ENCODE measurements at regions not wholly inside any gene's neighbourhood (a gene's known extent, or its start where the extent isn't known, plus 50 kb on each side); places are given as distances from the start of the nearest gene placed in this dataset.

DNA sequence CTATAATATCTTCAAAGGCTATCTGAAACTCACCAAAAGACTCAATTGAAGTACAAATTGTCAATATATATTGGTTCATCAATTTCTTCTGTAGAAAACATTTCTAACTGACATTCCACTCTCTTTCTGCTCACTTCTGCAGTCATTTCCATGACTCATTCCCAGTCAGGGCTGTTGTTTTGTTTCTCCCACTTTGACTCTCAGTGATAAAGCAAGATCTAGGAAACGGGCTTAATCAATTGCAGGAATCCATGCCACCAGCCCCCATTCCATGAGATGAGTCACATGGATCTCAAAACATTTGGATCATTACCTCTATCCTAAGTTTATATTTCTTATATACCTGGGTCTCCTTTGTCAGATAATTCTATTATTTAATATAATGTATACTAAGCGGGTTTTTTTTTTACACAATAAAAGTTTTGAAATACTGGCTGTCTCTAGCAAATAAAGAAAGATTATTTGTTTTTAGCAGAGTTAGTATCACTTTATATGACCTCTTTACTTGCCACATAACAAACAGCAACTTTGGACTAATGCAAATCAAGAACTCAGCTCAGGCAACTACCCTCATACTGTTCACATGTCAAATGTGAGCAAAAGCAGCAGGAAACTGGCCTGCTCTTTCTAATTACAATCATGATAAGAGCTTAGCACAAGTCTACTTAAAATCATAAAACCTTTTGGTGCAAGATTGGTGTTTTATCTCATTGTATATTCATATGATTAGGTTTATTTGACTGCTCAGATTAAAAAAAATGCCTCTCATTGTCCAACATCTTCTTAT is 251.1 kb upstream of the PIK3C3 start:
- Histone ChIP-seq H3K27ac (no peak overlapping the region), H3K27me3 (ENCODE audit: insufficient read depth, low read depth) (no peaks in the 10 kb centered on the region), H4K20me1 (ENCODE audit: insufficient read depth) (no peaks in the 10 kb centered on the region), H3K36me3 (ENCODE audit: insufficient read depth) (no peaks in the 10 kb centered on the region), H3K79me2 (ENCODE audit: insufficient read depth, low read depth) (no peaks in the 10 kb centered on the region), H3K4me3 (IDR thresholded peaks at IDR 0.05; ENCODE audit: insufficient read depth, low read depth, low read length) (no peak overlapping the region), H2AFZ (ENCODE audit: low read depth) (no peak overlapping the region), H3K9ac (no peak overlapping the region), H3K4me1 (ENCODE audit: low read depth, poor library complexity, severe bottlenecking) (no peaks in the 10 kb centered on the region), H3K4me2 (no peak overlapping the region)
- TF ChIP-seq, protein P1, sequence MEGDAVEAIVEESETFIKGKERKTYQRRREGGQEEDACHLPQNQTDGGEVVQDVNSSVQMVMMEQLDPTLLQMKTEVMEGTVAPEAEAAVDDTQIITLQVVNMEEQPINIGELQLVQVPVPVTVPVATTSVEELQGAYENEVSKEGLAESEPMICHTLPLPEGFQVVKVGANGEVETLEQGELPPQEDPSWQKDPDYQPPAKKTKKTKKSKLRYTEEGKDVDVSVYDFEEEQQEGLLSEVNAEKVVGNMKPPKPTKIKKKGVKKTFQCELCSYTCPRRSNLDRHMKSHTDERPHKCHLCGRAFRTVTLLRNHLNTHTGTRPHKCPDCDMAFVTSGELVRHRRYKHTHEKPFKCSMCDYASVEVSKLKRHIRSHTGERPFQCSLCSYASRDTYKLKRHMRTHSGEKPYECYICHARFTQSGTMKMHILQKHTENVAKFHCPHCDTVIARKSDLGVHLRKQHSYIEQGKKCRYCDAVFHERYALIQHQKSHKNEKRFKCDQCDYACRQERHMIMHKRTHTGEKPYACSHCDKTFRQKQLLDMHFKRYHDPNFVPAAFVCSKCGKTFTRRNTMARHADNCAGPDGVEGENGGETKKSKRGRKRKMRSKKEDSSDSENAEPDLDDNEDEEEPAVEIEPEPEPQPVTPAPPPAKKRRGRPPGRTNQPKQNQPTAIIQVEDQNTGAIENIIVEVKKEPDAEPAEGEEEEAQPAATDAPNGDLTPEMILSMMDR (conservative IDR thresholded peaks at IDR 0.05; ENCODE audit: low read depth, low read length), result no peak

DNA sequence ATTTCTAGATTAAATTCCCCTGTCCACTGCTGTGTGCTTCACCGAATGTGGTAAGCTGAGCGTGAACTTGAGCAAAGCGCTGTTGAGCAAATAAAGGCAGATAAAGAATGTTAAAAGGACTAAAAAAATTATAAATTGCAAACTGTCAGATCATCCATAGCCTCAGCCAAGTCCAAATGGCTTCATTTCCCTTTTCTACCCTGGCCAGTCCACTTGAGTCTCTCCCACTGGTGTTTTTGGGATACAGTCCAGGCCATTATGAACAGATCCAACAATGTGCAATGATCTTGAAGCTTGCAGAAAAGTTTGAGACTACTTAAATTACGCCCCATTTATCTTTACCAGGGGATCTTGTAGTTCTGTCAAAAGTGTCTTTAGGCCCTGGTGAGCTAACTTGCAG is 254.6 kb upstream of the PIK3C3 start:
- Histone ChIP-seq H3K36me3 (ENCODE audit: insufficient read depth) (no peaks in the 10 kb centered on the region), H3K27ac (no peak overlapping the region), H3K27me3 (ENCODE audit: insufficient read depth, low read depth) (no peaks in the 10 kb centered on the region), H2AFZ (ENCODE audit: low read depth) (no peak overlapping the region), H3K4me1 (ENCODE audit: low read depth, poor library complexity, severe bottlenecking) (peaks cover 3% of the 10 kb centered on the region), H3K4me2 (no peak overlapping the region), H4K20me1 (ENCODE audit: insufficient read depth) (no peaks in the 10 kb centered on the region), H3K79me2 (ENCODE audit: insufficient read depth, low read depth) (no peaks in the 10 kb centered on the region), H3K9ac (no peak overlapping the region), H3K4me3 (IDR thresholded peaks at IDR 0.05; ENCODE audit: insufficient read depth, low read depth, low read length) (no peak overlapping the region)
- TF ChIP-seq, protein P1 (conservative IDR thresholded peaks at IDR 0.05; ENCODE audit: low read depth, low read length), result no peak

DNA sequence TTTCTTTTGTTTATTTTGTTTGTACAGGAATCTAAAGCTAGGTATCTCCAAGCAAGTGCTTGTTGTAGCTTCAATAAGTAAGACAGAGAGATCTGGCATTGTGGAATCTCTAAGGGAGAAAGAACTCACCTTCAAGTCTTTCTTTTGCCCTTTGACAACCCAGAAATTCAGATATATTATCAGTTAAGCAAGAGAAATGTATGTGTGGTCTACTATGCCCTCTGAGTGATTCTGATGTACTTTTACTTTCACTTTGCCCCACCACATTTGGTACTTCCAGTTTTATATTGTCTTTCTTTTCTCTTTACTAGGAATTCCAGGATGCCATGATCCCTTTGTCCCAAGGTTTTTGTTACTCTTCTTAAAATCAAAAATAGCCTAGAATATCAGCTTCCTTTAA is 259.6 kb upstream of the PIK3C3 start:
- Histone ChIP-seq H3K4me2 (peak overlapping the region; percentile 41), H4K20me1 (ENCODE audit: insufficient read depth) (no peaks in the 10 kb centered on the region), H3K79me2 (ENCODE audit: insufficient read depth, low read depth) (no peaks in the 10 kb centered on the region), H3K4me1 (ENCODE audit: low read depth, poor library complexity, severe bottlenecking) (peaks cover 3% of the 10 kb centered on the region), H3K27me3 (ENCODE audit: insufficient read depth, low read depth) (no peaks in the 10 kb centered on the region), H3K4me3 (IDR thresholded peaks at IDR 0.05; ENCODE audit: insufficient read depth, low read depth, low read length) (no peak overlapping the region), H3K36me3 (ENCODE audit: insufficient read depth) (no peaks in the 10 kb centered on the region), H3K27ac (no peak overlapping the region), H2AFZ (ENCODE audit: low read depth) (peak overlapping the region; percentile 60), H3K9ac (no peak overlapping the region; the same call in 1 of the 2 replicates)
- TF ChIP-seq, protein P1 (conservative IDR thresholded peaks at IDR 0.05; ENCODE audit: low read depth, low read length), result no peak

DNA sequence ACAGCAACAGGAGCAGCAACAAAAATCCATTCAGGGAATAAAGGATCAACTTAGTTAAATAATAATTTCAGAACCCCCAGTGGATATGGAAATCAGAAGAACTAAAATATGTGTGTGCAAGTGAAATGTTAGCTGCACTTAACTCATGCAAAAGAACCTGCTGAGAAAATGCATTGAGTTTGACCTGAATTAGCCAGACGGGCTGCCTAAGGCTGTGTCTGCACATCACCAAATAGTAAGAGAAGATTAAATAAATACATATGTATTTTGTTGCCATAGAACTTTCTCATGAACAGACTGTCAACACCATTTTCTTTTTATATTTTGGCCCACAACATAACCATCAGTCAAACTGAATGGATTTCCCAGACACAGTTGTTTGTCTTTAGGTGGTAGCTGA is 262.0 kb upstream of the PIK3C3 start:
- no peaks in the 10 kb centered on the region for H3K36me3 ChIP-seq (ENCODE audit: insufficient read depth)
- H4K20me1 ChIP-seq (ENCODE audit: insufficient read depth), result no peaks in the 10 kb centered on the region
- no peak overlapping the region for H3K4me3 ChIP-seq (IDR thresholded peaks at IDR 0.05; ENCODE audit: insufficient read depth, low read depth, low read length)
- H3K9ac ChIP-seq, result no peak overlapping the region
- no peak overlapping the region for H3K4me2 ChIP-seq
- TF ChIP-seq, protein P1 (conservative IDR thresholded peaks at IDR 0.05; ENCODE audit: low read depth, low read length), result no peak
- no peak overlapping the region for H2AFZ ChIP-seq (ENCODE audit: low read depth)
- H3K27me3 ChIP-seq (ENCODE audit: insufficient read depth, low read depth), result no peaks in the 10 kb centered on the region
- H3K4me1 ChIP-seq (ENCODE audit: low read depth, poor library complexity, severe bottlenecking), result peaks cover 3% of the 10 kb centered on the region
- H3K79me2 ChIP-seq (ENCODE audit: insufficient read depth, low read depth), result no peaks in the 10 kb centered on the region
- no peak overlapping the region for H3K27ac ChIP-seq
